NCI-H1092 (cell line): ENCODE measurements at regions not wholly inside any gene's neighbourhood (a gene's known extent, or its start where the extent isn't known, plus 50 kb on each side); places are given as distances from the start of the nearest gene placed in this dataset.
"Not testable (repeated sequence)": the region's sequence is repeated elsewhere in the genome, so short reads cannot be mapped to it uniquely, and the experiment has no call there.

Experiments used
- DNase-seq: peaks from one replicate; lab custom pipeline; 2025; lab: John Stamatoyannopoulos, UW

DNA sequence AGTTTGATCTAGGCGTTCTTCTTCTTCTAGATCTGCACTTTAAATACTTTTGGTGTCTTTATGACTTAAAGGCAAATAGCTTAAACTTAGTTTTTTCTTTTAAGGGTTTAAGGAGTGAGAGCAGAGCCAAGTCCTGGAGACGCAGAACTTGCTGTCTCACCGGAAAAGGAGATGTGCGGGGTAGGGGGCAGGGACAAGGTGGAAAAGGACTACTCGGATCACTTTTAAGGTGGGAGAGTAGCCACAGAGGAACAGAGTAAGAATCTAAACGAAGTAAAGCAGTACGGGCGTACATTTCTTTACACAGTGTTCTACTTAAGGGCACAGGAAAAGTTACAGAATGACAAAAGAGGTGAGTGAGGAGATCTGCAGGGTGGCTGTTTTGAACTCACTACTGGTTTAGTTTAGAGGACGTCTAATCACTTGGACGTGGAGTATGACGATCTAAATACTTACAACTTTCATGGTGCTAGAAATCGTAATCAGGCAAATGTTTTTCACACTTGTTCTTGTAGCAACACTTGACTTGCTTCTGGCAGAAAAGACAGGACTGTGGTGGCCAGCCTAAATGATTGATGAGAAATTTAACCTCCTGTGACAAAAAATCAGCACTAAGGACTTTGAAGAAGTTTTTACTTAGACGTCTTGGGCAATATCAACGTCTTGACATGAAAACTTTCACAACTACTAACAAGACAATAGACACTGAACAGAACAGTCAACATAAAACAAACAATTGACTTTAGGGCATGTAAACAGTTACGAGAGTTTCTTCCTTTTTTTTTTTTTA is 127.0 kb downstream of the ART5 start:
- not testable (repeated sequence) for DNase-seq

DNA sequence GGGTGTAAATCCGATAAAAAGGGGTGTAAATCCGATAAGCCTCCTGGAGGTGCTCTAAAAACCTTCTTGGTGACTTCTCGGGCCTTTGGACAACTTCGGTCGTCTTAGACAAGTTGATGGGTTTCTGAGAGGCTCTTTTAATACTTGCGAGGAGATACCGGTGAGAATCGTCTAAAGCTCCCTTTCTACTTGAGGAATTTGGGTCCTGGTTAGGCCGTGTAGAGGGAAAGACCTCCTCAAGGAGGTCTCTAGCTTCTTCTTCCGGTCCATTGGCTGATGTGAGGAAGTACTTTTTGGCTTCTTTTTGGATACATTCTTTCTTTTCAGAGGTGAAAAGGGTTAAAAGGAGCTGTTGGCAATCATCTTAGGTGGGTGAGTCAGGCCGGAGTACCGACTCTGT is 128.5 kb downstream of the ART5 start:
- DNase-seq = not testable (repeated sequence)

DNA sequence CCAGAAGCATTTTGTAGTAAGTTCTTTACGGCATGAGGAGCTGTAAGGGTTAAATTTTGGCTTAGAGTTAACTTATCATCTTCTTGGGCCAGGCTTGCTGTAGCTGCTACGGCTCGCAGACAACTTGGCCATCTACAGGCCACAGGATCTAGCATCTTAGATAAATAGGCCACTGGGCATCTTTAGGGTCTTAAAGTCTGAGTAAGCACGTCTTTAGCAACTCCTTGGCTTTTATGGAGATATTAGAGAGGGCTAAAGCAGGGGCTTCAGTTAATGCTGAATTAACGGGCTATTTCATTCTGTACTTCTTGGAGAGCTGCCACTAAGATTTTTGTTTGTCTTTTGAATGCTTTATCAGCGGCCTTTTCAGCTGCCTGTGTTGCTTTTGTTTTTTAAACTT is 129.0 kb downstream of the ART5 start:
- not testable (repeated sequence) for DNase-seq

DNA sequence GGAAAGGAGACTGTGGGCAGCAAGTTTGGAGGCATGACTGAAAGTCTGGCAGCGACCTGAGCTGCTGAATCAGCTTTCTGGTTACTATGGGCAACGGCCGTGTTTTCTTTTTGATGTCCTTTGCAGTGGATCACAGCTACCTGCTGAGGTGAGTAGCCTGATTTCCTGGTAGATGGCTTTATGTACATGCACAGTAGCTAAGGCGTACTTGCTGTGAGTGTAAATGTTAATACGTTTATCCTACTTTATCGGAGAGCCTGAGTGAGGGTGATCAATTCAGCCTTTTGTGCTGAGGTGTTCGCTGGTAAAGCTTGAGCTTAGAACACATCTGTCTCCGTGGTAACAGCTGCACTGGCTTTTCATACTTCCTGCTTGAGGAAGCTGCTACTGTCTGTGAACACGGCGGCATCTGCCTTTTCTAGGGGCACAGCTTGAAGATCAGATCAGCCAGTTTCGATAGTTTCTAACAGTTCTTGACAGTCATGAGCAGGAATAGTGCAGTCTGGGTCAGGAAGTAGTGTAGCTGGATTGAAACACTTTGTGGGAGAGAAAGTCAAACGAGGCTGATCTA is 129.6 kb downstream of the ART5 start:
- DNase-seq = not testable (repeated sequence)

DNA sequence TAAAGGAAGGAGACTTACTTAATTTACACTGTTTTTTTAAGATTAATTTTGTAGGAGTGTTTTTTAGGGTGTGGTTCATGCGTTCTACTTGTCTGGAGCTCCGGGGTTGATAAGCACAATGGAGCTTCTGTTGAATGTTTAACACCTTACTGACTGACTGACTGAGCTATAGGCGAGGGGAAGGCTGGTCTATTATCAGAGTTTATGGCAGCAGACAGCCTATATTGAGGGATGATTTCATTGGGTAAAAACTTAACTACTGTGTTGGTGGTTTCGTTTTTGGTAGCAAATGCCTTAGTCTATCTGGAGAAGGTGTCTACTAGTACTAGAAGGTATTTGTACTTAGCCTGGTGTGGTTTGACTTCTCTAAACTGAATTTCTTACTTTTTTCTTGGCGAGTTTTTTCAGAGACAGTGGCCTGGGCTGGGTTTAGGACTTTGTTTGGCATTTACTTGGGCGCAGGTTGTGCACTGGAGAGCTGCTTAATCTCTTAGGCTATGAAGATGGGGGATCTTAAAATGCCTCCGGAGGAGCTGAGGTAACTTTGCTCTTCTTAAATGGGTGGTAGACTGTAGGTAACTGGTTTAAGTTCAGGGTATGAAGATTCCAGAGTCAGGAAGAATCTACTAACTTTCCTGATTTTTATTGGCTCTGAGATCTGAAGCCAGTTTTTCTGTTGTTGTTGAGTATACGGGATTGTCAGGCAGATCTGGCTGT is 130.2 kb downstream of the ART5 start:
- DNase-seq = not testable (repeated sequence)

DNA sequence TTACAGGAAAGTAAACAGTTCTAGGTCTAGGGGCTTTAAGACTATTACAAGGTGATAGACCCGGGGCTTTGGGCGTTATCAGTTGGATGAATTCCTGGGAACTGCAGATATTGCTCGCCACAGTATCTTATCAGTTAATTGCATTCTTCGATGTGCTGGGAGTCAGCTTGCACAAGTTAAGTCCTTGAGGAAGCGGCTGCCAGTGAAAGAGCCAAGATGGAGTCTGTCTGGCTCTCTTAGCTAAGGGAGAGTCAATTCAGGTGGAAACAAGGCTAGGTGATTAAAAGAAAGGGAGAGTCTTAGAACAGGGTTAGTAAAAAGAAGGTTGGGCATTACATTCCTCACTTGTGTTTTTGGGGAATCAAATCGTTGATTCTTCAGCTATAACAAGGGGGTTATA is 130.6 kb upstream of the ZNF195 start:
- not testable (repeated sequence) for DNase-seq

DNA sequence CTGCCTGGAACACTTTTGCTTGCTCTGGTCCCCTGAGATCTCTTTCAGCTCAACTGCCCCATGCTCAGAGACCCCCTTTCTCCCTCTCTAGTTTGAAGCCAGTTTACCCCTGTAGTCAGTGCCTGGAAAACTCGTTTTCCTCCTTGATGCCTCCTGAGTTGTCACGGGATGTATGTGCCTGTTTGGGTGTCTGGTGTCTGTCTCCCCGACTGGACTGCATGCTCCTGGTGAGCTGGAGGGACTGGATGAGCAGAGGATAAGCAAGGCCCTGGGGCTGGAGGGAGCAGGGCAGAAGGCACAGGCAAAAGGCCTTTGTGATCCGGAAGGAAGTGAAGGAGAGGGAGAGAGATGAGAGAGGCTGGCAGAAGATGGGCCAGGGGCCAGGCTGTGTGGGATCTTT is 120.3 kb upstream of the ZNF195 start:
- DNase-seq = not testable (repeated sequence)

DNA sequence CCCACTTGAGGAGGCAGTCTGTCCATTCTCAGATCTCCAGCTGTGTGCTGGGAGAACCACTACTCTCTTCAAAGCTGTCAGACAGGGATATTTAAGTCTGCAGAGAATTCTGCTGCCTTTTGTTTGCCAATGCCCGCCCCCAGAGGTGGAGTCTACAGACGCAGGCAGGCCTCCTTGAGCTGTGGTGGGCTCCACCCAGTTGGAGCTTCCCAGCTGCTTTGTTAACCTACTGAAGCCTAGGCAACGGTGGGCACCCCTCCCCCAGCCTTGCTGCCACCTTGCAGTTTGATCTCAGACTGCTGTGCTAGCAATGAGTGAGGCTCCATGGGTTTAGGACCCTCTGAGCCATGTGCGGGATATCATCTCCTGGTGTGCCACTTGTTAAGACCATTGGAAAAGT is 119.4 kb upstream of the ZNF195 start:
- DNase-seq = not testable (repeated sequence)

DNA sequence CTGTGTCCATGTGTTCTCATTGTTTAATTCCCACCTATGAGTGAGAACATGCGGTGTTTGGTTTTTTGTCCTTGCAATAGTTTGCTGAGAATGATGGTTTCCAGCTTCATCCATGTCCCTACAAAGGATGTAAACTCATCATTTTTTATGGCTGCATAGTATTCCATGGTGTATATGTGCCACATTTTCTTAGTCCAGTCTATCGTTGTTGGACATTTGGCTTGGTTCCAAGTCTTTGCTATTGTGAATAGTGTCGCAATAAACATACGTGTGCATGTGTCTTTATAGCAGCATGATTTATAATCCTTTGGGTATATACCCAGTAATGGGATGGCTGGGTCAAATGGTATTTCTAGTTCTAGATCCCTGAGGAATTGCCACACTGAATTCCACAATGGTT is 114.2 kb upstream of the ZNF195 start:
- DNase-seq = not testable (repeated sequence)

DNA sequence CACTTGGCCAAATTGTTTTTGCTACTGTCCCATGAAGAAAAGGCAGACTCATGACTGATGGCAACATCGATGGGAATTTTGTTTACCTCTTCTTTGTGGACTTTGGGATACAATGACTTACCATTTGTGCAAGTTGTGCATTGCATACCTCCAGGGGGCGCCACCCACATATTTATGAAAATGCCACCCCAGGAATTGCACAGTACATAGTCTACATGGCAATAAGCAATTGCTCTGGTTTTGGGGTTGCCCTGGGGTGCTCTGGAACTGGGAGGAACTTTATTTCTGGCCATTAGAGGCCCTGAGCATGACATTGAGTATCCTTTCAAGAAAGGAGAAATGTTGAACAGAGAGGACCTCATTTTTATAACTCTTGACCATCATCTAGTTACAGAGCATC is 109.1 kb upstream of the ZNF195 start:
- not testable (repeated sequence) for DNase-seq

DNA sequence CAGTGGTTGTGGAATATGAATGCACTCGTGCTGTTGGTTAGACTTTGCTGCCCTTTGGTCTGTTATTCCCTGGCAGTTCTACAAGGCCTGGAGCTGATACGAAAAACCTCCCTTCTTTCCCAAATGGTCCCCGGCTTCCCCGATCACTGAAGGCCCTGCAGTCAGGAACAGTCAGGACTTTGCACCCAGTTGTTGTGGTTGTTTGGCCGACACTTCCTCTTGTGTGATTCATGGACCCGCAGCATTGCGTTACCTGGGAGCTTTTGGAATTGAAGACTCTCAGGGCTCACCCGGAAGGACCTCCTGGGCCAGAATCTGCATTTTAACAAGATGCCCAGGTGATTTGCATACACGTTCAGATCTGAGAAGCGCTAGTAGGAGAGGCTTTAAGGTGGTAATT is 106.8 kb upstream of the ZNF195 start:
- DNase-seq = not testable (repeated sequence)

DNA sequence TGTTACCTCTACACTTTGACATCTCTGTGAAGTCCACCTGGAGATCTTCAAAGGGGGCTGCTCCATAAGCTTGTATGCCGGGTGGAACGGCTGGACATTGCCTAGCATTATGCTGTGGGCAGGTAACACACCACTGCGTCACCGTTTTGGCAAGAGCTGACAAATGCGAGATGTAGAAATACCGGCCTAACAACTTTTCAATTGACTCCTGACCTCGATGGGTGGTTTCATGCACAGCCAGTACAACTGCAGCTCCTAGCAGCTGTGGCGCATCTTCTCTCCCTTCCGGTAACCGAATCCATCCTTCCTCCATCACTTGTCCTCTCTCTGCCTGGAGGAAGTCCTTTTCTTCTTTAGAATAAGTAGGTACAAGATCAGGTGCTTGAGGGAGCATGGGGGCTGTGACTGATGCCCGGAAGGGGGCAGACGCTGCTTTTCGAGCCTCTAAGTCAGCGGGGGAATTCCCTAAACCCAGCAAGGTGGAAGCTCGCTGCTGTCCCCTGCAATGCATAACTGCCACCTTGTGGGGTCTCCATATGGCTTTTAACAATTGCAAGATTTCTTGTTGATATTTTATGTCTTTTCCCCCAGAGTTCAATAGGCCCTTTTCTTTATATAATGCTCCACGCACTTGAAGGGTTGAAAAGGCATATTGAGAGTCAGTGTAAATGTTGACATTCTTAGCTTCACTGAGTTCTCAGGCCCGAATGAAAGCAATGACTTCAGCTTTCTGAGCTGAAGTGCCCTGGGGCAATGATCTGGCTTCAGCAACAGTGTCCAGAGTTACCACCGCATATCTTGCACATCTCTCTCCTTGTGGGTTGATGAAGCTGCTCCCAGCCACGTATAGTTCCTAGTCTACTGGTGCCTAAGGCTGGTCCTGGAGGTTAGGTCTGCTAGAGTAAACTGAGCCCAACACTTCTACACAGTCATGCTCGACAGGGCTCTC is 98.3 kb upstream of the ZNF195 start:
- DNase-seq = not testable (repeated sequence)

DNA sequence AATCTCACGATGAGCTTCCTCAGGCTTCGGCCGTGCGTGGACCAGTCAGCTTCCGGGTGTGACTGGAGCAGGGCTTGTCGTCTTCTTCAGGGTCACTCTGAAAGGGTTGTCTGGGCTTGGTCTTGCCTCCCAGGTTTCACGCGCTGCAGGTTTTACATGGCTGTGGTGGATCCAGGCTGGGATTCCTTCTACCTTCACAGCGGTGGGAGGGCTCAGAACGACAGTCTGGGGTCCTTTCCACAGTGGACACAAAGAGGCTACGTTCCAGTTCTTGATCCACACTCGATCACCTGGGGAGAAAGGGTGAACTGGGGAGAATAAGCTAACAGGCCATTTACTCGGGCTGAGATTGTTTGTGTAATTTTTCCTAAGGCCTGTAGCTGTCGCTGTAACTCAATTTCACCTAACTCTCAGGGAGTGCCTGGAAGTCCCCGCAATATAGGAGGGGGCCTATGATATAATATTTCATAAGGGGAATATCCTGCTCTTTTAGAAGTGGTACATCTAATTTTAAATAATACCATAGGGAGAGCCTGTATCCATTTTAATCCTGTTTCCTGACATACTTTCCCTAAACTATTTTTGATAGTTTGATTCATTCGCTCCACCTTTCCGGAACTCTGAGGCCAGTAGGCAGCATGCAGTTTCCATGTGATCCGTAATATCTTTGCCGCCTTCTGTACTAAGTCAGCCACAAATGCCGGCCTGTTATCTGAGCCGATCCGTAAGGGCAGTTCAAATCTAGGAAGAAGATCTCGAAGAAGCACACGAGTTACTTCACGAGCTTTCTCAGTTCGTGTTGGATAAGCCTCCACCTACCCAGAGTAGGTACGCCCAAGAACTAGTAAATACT is 97.4 kb upstream of the ZNF195 start:
- not testable (repeated sequence) for DNase-seq

DNA sequence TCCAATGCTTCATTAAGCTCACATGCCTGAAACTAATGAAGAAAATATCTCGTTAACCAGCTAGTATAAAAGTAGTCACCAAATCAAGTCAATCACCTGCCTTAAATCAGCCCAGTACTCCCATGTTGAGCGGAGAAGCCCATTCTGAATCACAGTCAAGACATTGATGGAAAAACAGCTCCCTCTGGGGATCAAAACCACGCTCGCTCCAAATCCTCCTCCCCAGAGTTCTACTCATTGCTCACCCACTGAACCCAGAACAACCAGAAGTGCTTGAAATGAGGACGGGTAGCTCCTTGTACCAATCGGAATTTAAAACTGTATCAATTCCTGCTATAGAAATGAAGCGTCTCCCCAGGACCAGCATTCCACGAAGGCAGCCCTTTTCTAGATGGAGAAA is 90.0 kb upstream of the ZNF195 start:
- DNase-seq = peak; percentile 5

DNA sequence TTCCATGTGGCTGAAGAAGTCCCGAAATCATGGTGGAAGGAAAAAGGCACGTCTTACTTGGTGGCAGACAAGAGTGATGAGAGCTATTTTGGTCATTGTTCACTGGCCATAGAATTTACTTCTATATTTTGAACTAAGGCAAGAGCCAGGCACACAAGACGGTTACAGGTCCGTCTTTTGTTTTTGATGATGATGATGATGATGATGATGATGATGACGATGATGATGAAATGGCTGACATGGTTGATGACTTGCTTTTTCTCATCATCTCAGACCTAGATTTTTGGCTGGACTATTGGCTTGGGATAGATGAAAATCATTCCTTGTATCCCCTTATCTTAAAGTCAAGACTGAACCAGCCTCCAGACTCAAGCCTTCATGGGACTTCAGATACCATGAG is 88.7 kb upstream of the ZNF195 start:
- not testable (repeated sequence) for DNase-seq

DNA sequence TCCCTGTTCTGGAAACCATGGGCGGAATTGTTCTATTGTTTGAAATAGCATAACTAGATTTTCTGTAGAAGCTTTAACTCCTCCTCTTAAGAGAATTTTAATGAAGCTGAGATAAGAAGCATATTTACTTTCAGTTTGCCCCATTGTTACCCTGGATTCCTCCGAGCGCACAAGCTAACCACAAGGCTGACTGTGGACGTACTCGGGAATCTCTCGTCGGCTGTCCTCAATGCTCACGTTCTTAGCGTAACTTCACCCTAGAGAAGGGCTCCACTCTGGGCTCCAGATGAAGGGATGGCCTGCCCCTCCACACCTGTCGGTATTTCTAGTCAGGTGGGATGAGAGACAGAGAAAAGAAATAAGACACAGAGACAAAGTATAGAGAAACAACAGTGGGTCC is 76.7 kb upstream of the ZNF195 start:
- not testable (repeated sequence) for DNase-seq

DNA sequence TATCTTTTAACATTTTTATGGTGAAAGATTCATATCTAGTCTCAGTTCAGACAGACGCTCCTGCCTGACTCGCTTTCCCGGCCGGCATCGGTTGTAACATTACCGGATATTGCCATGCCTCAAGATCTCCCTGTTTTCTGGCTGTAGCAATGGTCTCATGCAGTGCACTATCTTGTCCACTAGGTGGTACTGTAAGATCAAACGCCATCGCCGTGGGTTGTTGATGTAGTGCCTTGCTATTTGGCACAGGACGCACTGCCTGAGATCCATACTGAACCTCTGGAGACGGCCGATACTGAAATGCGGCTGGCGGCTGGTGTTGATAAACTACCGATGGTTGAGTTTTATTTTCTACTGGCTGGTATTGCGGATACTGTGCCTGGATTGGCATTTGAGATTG is 75.9 kb upstream of the ZNF195 start:
- DNase-seq = peak; percentile 13

DNA sequence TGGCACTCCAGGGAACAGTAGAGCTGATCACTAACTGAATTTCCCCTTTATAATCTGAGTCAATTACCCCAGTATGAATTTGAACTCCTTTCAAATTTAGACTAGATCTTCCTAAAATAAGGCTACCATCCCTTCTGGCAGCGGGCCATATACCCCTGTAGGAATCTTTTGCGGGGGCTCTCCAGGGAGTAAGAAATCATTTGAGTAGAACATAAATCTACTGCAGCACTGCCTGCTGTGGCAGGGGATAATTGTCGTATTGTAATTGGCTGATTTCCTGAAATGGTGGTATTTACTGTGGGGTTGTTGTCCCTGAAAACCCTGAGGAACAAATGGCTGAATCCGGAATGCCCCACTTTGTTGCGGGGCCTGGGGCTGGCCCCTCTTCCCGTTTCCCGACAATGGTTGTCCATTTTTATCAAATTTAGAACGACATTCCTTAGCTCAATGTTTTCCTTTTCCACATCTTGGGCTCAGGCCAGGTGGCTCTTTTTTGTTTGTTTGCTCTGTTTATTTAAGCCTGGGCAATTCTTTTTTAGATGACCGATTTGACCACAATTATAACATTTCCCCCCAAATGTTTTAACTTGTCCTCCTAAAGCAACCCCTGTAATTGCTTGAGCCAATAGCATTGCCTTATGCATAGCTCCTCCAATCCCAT is 74.8 kb upstream of the ZNF195 start:
- not testable (repeated sequence) for DNase-seq

DNA sequence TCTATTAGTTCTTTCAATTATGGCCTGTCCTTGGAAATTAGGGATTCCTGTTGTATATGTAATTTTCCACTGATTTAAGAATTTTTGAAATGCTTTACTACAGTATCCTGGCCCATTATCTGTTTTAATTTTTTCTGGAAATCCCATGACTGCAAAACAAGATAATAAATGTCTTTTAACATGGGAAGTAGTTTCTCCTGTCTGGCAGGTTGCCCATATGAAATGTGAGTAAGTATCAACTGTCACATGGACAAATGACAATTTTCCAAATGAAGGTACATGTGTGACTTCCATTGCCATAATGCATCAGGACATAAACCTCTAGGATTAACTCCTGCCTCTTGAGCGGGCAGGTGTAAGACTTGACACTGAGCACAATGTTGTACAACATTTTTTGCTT is 71.9 kb upstream of the ZNF195 start:
- DNase-seq = not testable (repeated sequence)

DNA sequence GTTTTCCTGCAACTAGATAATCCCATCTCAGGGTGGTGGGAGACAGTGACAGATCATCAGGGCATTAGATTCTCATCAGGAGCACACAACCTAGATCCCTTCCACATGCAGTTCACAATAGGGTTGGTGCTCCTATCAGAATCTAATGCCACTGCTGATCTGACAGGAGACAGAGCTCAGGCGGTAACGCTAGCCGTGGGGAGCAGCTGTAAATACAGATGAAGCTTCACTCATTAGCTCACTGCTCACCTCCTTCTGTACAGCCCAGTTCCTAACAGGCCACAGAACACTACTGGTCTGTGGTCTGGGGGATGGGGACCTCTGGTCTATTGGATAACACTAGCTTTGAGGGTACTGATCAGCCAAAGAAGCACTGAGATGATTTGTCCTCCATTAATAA is 66.6 kb upstream of the ZNF195 start:
- DNase-seq = not testable (repeated sequence)

DNA sequence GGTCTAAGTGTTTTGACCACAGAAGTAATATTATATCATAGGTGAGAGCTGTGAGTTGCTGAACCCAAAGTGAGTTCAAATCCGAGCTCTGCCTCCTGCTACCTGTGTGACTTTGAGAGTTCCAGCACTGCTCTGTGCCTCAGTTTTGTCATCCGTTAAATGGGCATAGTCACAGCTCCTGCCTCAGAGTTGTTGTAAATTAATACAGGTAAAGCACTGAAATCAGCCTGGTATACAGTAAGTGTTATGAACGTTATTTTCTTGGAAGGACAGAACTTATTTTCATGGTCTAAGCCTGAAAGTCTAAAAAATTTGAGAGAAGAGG is 65.4 kb upstream of the ZNF195 start:
- DNase-seq = not testable (repeated sequence)
